DMS53 treated with DMSO at 0.1 percent for 48 hours (cell line): ENCODE measurements at regions not wholly inside any gene's neighbourhood (a gene's known extent, or its start where the extent isn't known, plus 50 kb on each side); places are given as distances from the start of the nearest gene placed in this dataset.

Source experiments
- DNase-seq: peaks from one replicate; lab custom pipeline; 2025; ENCODE audit not compliant: unreplicated experiment; lab: John Stamatoyannopoulos, UW

DNA sequence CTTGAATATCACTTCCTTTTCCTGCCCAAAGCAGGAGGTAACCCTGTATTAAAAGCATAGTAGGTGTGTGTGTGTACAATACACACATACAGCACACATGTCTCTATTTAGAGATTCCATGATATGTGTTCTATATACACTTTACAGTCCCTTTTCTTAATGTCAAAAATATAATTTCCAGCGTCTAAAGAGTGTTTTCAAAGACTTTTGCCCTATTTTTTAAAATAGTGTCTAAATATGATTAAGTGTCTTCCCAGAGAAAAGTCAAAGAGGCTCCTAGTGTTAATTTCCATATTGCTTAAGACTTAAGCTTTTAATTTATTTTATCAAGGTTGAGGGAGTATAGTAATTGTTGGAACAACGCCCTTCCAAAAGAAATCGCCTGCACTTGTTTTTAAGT is 420.3 kb upstream of the POU3F3 start:
- no peak for DNase-seq

DNA sequence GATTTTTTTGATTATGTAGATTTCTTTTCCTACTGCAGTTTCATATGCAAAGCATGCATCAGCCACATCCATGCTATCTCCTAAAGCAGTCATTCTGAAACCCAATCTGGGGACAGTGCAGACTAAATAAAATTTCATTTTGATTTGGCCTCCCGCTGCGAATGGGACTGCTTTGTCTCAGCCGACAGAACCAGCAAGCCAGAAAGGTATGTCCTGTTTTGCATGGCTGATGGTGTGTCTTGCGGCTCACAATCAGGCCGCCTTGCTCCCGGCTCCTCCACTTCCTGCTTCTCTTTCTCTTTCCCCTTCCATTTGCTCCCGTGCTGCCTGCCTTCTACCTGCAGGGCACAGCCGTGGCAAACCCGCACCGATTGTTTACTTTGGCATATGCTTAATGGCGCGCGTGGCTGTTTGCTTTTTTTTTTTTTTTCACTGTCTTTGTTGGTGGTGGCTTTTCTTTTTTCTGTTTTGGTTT is 419.6 kb upstream of the POU3F3 start:
- DNase-seq, result peak; percentile 75

DNA sequence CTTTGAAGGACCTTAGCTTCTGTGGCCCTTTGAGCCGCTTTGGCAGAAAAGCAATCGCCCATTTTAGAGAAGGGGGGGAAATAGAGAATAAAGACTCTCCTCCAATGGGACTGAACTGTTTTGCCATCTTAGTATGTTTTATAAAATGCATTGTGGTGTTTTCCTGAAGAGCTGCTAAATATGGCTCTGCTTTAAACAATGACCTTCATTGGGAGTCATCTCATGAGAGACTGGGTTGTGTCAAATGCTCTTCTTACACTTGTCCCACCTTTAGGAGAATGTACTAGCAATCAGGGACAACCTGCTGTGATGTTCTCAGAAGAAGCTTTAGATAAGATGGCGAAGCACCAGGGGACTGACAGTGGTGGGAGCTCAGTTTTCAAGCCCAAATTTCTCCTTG is 418.9 kb upstream of the POU3F3 start:
- no peak for DNase-seq

DNA sequence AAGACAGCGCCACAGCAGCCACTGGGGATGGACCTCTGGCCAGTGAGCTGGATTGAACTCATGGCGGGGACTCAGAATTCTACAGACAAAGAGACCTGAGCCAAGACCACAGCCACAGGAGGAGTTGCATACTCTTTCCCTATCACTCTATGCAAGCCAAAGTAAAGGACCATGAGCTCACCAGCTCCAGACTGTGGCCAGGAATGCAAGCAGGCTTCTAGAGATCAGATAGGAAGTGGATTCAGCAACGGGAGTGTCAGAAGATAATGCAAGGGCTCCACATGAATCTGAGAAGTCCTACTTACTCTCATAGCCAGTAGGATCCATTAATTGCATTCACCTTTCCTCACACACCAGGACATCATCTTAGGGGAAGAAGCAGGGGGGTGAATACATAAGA is 415.4 kb upstream of the POU3F3 start:
- no peak for DNase-seq

DNA sequence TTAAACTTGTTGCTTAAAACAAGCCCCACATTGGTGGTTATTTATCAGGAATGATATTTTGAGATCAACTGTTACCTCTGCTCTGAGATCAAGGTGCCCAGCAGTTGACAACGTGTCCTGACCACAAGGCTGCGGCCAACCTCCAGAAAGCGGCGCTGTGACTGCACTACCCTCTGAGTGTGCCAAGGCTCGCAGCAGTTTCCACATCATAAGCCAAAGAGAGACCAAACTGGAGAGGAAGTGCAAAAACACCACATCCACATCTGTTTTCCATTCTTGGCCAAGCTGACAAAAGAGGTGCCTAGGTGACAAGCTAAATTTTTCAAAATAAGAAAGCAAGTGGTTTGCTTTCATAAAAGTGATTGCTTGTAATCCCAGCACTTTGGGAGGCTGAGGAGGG is 410.8 kb upstream of the POU3F3 start:
- DNase-seq, result no peak

DNA sequence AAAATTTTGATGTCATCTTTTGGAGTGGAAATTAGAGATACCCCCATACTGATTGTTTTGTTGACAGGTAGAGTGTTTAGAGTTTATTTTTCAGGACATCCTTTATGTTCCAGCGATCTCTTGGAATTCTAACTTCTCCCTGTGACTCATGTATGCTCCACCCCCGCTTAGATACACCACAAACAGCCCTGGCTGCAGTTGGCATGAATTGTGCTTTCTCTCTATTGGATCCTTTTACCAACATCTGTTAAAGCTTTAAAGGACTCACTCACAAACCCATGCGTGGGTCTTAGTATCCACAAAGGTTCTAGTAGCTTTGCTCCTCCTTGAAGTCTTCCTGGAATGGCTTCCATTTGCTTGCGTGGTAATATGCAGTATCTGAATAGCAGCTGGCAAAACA is 409.5 kb upstream of the POU3F3 start:
- no peak for DNase-seq

DNA sequence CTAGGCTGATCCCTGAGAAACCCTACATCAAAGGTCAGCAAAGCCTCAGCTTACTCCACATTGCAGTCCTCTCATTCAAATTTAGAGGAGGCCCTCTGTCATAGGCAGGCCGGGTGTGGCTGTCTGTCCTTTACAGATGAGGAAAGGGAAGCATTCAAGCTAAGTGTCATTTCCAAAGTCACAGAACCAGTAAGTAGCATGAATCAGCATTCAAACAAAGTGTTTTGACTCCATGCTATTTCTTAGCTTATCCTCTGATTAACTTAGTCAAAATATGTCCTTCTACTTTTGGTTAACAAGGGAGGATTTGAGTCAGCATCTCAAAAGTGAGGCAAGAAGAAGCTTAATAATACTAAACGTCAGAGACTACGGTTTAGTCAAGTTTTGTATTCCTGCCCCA is 409.0 kb upstream of the POU3F3 start:
- DNase-seq, result no peak

DNA sequence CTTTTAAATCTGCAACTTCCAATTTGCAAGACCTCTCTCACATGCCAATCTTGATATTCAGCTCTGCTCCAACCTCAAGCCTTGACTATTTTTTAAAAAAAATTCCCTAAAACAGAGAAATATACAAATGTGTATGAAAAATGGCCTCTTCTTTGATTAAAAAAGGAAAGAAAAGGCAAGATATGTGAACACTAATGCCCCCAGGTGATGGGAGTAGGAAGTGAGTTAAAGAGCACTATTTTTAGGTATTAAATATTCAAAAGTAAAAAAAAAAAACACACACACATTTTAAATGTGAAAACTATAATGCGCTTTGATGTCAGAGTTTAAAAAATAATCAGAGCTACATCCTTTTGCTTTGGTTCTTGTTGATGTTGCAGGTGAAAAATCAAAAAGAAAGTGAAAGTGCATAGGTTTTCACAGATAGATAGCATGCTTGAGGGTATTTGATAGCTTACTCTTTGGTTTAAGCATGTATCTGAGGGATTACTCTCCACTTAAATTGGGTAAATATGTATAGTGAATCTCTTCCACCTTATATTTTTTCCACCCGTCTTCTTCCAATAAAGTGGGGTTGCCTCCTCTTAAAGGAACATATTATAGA is 406.0 kb upstream of the POU3F3 start:
- DNase-seq, result peak; percentile 34

DNA sequence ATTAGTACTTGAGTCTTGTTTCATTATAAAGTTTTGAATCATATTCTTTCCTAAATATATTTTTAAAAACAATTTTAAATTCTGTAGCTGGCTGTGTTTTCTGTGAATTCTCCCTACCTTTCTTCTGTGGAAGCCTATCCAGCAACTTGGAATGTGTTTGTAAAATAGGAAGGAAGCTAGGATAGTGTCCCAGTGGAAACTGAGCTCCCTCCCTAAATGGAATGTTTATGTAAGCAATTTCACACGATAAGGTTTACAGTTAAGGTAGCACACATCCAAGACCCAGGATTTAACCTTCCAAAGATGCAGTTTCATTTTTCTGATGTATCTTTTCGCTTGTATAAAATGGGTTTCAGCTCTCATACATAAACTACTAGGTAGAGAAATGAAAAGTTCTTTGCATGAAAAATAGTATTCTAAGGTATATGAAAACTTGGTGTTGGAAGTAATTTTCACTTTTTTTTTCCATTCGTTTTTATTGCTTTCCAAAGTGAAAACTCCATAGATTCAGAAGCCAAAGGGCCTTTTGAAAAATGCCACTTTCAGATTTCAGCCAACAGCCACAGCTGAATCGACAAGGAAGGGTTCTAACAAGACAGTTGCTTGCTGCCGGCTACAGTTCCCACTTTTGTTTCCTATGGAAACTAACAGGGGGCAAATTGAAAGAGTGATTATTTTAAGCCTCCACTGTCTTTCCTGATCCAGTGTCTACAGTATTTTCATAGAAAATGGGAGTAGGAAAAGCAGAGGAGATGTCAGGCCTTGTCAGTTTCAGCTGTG is 405.1 kb upstream of the POU3F3 start:
- no peak for DNase-seq

DNA sequence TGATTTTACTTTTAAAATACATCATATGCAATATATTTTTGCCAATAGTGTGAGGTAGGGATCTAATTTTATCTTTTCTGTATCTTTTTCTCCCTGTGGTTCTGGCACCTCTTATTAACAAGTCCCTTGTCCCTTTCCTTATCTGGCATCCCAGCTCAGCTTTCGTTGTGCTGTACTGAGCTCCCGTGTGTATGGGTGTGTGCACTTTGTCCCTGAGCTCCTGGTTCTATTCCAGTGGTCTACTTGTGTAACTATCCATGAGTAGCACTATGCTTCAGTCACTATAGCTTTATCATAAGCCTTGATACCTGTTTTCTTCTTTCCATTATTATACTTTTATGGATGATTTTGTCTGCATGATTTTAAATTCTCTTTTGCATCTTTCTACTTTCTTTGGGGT is 401.4 kb upstream of the POU3F3 start:
- DNase-seq, result no peak

DNA sequence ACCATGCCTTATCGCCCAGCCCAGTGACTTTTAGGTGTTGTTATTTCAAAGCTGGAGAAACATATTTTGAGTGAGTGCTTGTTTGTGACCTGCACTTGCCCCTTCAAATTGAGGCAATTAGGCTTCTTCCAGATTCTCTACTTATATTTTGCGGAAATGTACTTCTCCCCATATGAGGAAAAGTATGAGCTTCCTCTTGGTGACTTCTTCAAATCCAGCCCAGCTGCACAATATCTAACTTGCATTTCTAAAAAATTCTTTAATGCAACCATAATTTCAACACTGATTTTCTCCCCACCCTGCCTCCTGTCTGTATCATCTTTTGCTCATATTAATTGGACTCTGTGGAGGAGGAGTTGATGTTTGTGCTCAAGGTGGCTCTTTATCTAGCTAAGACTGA is 391.2 kb upstream of the POU3F3 start:
- no peak for DNase-seq

DNA sequence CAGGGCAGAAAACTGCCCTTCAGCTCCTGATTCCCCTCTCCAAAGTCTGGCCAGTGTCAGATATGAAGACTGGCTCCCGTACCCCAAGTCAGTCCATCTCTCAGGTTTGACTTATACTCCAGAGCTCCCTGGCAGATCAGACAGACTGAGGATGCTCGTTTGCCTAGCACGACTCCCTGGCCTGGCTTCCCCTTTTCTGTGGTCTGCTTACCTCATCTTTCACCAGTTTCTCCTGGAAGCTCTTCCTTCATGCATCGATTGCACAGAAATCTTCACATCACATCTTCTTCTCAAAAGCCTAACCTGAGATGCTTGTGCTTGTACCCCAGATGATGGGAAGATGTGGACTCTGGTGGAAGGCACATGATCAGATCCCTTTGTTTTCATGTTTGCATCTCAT is 387.9 kb upstream of the POU3F3 start:
- DNase-seq, result no peak

DNA sequence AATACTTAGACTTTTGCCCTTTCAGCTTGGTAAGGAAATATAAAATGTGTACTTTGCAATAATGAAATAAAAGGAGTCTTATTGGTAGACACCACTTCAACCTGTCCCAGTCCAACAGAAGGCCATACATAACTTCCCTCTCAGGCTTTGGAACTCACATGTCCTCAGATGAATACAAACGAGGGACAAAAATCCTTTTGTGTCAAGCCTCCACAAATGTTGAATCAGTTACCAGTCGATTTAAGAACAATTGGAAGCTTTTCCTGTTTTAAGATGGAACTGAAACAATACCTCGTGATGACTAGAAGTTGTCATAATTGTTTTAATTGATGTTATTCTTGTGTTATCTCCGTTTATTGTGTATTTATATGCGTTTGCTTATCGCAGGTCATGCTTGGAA is 385.1 kb upstream of the POU3F3 start:
- no peak for DNase-seq

DNA sequence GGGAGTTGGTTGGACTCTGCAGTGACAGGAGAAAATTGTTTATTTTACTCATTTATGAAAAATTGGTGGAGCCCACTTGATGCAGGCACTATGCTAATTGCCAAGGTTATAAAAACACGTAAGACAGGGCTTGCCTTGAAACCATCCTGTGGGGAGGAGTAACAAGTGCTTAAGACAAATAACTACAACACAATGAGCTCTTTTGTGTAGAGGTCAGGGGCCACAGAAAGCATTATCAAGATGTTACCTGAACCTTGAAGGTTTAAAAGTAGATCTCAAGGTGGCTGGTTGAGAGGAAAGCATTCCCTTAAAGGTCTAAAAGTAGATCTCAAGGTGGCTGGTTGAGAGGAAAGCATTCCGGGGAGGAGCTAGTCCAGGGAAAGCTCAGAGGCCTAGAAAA is 381.8 kb upstream of the POU3F3 start:
- DNase-seq, result no peak

DNA sequence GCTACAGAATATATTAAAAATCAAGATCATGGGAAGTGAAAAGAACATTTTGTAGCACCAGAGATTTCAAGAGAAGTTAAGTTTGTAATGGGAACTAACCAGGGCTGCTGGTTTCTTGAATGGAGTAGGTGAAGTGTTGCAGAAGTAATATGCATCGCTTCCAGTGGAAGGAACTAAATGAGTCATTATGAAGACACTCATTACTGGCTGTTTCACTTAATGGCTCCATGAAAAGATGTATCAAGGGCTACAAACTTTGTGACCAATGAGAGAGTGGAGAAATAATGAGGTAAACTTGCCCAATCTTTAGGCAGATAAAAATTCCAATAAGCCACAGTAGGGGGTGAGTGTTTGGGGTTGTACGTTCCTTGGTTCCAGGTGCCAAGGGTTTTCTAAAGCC is 380.4 kb upstream of the POU3F3 start:
- DNase-seq, result no peak

DNA sequence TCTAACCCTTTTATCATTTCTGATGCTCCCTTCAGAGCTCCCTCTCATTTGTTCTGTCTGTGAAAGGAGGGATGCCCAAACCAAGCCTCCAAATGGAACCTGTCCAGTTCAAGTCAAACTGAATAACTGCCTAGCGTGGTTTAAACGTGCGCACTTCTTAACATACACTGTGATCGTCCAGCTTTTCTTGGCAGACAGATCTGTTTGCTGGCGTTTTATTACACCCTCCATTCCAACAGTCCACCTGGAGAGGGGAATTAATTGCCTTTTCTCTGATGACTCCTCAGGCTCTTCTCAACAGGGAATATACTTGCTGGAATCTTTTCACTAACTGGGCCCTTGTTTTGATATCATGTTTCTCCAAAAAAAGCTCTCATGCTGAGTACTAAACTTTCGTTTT is 379.2 kb upstream of the POU3F3 start:
- DNase-seq, result no peak

DNA sequence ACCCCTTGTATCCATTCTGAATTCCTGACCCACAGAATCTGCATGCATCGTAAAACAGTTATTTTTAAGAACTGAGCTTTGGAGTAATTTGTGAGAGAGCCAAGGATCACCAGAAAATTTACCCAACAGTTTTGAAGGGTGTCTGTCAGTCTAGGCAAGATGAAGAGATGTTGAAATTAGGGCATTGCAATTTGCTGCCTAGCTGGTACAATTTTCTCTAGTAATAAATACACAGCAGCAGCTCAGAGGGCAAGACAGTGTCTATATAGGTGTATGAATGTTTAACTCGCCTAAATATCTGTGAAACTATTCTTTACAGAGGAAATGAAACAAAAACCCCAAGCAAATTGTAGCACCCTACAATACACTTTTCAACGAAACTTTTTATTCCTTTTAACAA is 377.8 kb upstream of the POU3F3 start:
- DNase-seq, result no peak

DNA sequence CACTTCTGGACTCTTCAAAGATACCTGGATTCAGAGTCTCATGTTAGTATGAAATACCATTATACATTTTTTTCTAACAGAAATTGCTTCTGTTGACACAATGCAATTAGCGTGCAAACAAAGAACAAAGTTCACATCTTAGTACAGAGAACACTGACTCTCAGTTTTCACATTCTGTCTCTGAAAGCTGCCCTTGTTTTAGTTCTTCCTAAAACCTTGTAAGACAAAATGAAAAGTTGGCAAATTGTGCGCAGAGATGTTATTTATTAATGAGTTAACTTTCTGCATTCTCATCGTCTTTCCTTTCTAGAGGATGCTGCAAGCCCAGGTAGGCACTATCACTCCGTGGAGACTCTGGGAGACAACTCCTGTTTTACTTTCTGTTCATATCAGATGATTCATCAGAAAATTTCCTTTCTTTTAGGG is 377.3 kb upstream of the POU3F3 start:
- no peak for DNase-seq

DNA sequence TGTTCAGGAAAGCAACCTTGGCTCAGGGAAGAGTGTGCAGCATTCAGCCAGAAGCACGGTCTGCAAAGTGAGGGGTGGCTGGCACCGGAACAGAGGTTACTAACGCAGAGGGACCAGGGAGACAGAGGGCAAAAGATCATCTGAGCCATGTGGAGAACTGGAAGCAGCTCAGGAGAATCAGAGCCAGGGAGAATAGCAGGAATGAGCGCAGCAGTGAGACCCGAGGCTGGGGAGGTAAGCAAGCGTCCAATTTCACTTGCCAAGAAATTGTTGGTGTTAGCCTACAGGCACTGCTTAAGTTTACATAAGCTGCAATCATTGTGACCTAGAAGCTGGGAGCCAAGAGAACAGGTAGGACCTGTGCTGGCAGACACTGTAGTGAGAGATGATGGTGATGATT is 372.6 kb upstream of the POU3F3 start:
- no peak for DNase-seq

DNA sequence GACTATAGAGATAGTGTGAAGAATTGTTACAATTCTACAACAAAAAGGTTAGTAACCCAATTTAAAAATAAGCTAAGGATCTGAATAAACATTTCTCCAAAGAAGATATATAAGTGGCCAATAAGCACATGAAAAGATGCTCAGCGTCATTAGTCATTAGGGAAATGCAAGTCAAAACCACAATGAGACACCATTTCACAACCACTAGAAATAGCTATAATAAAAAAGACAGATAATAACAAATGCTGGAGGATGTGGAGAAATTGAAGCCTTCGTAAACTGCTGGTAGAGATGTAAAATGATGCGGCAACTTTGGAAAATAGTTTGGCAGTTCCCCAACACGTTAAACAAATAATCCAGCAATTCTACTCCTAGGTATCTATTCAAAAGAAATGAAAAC is 366.5 kb upstream of the POU3F3 start:
- DNase-seq, result no peak

DNA sequence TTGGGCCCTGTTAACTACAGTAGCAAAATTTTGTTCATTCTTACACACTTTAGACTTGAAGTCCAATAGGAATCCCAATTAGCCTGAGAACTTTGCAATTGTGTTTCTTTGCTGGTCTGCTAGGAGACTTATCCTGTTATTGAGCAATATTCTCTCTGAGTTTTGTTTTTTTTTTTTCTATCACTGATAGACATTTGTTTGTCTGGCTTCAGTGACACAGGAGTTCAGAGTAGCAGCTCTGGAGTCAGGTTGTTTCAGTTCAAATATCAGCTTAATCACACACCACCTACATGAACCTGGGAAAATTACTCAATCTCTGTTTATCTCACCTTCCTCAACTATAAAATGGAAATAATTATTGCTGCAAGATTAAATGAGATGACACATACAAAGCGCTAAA is 360.2 kb upstream of the POU3F3 start:
- DNase-seq, result no peak

DNA sequence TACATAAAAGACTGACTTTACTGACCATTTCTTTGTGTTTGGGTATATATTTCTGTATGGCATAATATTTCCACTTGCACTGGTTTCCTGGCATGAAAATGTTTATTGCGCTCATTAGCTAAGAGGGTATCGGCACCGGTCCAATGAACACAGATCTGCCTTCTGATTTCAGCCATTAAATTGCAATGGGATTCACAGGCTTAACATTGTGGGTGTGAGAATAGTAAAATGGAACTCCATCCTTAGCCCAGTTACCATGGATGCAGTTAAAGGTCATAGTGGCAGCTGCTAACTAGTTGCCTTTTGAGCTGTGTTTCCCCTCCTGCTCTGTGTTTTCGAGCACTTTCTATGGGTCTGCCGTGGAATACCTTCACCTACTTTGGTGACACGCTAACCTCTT is 352.6 kb upstream of the POU3F3 start:
- DNase-seq, result no peak

DNA sequence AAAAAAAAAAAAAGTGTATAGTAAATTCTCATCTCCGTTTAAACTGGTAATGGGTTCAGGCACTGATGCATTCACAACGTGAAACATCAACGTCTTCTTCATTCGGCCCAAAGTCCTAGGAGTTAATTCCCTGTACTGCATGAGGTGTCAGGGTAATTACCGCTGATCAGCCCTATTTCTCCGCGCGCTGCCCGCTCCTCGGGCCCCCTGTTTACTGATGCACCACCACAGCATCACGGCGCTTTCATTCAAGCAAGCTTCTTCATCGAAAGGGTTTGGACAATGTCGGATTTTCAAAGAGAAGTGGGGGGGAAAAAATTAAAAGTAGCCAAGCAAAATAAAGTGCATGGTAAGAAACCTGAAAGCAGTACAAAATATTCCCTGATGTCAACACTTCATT is 352.0 kb upstream of the POU3F3 start:
- no peak for DNase-seq
